SIG-M5 treated with dmso at 0.1 percent for 504 hours (cell line): ENCODE measurements at regions not wholly inside any gene's neighbourhood (a gene's known extent, or its start where the extent isn't known, plus 50 kb on each side); places are given as distances from the start of the nearest gene placed in this dataset.
"Not testable (repeated sequence)": the region's sequence is repeated elsewhere in the genome, so short reads cannot be mapped to it uniquely, and the experiment has no call there.

Experiments used
- DNase-seq: peaks from one replicate; lab custom pipeline; 2025; ENCODE audit not compliant: unreplicated experiment; lab: John Stamatoyannopoulos, UW

DNA sequence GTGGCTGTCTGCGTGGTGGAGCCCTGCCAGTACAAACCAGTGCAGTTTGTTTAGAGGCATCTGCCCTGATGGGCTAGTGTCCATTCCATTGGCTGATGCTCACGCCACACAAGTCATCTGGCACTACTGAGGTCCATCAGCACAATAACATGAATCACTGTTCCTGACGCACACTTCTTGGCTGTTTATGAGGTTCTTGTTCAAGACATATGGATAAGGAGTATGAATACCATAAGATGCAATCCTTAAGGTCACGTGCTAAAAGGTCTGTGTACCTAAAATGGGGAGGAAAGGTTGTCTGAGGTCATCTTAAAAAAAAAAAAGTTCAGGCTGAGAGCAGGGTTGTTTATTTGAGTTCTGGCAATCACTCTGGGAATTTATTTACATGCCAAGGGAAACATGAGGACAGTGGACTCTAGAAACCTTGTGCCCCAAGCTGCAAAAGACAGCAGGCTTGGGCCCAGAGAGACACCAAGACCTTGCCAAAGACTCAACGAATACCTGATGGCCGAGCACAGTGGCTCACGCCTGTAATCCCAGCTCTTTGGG lies 54.1 kb upstream of the SHLD1 start:
- no peak for DNase-seq

DNA sequence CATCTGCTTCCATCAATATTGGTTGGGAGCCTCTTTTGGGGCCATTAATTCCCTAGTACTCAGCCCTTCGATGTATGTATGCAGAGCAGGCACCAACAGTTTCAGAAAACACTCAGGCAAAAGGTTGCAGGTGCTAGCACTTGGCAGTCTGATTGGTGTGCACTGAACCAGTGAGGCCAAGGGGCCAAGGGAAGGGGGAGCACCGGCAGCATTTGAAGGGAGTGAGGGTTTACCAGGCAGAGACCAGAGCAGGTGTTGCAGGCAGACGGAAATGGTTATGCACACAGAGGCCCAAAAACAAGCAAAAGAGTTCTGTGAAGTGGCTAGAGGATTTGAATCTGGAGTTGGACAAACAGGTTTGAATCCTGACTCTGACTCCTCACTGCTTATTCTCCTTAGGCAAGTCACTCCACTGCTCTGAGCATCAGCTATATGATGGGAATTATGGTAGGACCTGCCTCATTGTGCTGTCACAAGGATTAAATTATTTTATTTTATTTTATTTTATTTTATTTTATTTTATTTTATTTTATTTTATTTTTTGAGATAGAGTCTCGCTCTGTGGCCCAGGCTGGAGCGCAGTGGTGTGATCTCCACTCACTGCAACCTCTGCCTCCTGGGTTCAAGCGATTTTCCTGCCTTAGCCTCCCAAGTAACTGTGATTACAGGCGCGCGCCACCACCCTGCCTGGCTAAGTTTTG lies 58.1 kb upstream of the SHLD1 start:
- DNase-seq = no peak

DNA sequence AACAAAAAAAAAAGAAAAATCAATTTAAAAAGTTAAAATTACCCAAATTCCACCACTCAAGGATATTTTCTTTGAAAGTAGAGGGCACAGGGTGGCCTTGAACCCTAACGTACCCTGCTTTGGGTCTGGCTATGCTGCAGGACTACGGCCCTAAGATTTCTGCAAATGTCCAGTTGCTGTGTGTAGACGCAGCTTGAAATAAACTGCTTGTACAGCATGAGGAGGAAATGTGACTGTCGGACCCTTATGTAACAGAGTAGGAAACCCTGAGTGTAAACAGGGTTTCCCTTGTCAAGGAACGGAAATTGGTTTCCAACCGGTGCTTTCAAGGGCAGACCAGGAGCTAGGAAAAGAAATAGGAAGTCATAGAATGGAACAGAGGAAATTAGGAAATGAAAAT lies 60.7 kb upstream of the SHLD1 start:
- no peak for DNase-seq

DNA sequence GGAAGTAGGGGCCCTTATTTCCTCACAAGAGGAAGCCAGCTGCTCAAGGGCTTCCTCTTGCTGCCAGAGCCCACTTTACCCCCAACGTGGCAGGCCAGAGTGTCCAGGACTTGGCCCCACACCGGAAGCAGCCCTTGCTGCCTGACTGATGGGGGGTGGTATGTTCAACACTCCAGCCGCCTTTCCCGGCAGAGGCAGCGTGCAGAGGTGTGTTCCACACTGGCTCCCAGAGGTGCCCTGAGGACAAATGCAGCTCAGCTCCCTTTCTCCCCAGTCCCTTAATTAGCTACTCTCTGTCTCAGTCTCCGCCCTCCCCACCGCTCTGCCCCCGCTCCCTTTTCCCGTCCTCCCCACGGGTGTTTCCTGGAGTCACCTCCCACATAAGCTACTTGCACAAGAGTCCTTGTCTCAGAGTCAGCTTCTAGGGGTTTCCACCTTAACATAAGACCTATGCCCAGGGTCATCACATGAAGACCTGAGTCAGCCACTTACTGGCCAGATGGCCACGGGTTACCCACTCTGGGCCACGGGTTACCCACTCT lies 61.7 kb upstream of the SHLD1 start:
- DNase-seq = no peak

DNA sequence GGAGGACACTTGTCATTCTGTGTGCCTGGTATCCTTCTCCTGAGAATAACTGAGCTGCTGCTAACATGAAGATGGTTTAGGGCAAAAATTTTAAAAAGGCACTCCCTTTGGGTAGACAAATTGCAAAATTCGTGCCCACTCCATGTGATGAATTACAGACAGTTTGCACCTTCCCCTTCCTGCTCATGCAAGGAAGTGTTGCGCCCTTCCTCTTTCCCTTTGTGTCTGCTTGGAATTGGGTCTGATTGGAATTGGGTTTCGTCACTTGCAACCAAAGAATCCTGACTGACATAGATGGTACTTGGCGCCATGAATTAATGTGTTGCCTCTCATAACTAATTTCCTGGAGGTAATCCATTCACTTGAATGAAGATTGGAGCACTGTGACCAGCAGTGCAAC lies 62.3 kb upstream of the SHLD1 start:
- DNase-seq = peak; percentile 48

DNA sequence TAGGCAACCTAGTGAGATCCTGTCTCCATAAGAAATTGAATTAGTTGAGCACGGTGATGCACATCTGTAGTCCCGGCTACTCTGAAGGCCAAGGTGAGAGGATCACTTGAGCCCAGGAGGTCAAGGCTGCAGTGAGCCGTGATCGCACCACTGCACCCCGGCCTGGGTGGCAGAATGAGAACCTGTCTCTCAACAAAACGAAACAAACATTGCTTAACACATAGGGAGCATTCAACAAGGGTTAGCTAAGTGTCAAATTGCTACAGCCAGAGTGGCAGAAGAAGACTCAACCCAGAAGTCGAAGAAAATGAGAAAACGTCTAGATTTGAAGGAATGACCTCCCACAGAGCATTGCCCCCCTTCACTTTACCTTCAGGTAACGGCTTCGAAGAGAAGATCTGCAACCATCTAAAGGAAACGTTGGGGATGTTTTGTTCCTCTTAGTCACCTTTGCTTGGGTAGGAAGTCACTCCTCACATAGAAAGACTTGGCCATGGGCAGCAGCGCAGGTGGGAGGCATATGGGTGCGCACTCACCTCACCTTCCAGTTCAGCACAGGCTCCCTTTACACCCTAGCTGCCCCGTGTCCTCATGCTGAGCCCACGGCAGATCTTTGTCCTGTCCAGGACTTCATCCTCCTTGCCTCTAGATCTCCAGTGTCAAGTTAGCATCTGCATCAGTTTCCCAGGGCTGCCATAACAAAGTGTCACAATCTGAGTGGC lies 63.7 kb upstream of the SHLD1 start:
- peak; percentile 31 for DNase-seq

DNA sequence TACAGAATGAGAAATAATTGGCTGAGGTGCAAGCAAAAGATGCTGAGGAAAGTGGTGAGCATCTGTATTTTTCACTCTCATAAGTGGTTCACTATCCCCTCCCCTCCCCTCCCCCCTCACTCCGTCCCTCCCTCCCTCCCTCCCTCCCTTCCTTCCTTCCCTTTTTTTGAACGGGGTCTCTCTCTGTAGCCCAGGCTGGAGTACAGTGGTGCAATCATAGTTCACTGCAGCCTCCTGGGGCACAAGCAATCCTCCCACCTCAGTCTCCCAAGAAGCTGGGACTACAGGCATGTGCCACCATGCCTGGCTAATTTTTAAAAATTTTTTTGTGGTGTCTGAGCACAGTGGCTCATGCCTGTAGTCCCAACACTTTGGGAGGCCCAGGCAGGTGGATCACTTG lies 67.6 kb upstream of the SHLD1 start:
- DNase-seq = peak; percentile 78

DNA sequence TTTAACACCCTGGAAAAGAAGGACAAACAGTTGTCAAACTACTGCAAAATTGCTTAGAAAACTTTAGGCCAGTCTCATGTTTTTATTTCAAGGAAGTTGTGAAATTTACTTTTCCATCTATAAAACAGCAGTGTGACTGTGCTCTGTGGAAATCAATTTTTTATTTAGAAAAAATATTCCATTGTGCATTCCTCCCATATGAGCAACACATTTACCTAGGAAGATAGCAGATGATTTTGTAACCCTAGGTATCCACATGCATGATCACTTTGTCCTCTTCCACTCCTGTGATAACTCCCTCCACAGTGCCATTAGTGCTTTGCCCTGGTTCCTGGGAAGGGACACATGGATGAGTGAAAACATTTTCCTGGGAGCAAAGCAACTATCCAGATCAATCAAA lies 69.4 kb upstream of the GPCPD1 start:
- DNase-seq = peak; percentile 52

DNA sequence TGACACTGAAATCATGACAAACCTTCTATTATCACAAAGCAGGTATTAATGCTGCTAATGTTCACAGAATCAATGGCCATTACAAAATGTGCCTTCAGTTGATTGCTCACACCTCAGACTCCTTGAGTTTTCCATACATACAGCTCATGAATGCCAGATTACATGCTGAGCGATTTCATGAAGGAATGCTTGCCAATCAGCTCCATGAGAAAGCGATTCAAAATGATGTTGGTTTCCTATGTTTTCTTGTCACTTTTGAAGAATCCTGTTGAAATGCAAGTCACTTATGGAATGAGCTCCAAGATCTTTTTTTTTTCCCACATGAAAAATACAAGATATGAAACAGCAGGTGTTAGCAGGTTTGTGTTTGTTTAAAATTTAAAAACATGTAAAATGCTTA lies 68.0 kb upstream of the GPCPD1 start:
- no peak for DNase-seq

DNA sequence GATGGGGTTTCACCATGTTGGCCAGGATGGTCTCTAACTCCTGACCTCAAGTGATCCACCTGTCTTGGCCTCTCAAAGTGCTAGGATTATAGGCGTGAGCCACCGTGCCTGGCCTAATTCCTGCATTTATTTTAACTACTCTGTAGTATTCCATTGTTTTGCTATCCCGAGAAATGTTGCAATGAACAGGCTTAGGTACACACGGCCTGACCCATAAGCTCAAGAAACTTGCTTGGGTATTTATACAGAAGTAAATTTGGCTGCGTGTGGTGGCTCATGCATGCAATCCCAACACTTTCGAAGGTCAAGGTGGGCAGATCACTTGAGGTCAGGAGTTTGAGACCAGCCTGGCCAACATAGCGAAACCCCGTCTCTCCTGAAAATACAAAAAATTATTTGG lies 67.1 kb upstream of the GPCPD1 start:
- DNase-seq = not testable (repeated sequence)

DNA sequence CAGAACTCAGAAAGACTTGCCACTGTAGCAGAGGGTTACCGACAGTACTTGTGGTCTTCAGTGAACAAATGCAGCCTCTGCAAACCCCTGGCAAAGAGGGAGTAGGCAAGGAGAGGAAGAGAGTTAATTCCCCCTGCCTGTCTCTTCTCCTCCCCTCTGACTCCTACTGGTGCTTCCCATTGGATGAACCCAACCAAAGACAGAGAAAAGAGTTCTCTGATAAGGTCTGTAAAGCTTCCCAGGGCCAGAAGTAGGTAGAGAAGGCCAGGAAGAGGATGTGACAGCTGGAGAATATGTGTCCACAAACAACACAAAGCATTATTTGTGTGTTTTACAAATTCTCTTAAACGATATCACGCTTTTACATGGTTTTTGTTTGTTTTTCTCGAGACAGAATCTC lies 66.6 kb upstream of the GPCPD1 start:
- no peak for DNase-seq

DNA sequence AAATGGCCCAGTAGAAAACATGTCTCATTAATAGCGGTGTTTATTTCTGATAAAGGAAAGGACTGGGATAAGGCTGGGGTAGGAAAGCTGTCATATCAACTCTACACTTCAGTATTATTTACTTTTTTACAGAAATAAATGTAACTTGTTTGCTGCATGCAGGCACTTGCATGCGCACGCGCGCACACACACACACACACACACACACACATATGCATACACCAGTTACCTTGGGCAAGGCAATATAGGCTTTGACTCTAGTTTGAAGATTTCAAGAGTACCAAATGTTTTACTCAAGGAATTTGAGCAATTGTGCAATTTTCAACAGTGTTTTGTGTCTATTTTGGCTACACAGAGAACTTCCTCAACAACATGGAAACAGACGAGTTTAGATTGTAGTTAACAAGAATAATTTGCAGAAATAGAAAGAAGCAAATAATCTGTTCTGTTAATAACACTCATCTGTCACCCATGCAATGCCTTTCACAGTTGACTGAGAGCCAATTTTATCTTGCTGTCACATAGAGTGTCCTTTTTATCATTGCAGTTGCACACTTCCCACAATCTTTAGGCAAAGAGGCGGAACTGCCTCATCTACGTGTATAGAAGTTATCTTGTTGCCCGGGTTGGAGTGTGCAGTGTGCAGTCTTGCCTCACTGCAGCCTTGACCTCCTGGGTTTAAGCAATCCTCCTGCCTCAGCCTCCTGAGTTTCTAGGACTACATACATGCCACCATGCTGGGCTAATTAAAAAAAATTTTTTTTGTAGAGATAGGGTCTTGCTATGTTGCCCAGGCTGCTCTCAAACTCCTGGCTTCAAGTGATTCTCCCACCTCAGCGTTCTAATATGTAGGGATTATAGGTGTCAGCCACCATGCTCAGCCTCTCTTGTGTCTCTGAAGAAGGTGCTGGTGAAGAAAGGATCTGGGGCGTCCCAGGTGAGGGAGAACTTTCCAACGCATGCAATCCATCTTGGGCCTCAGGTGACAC lies 64.6 kb upstream of the GPCPD1 start:
- peak; percentile 98 for DNase-seq

DNA sequence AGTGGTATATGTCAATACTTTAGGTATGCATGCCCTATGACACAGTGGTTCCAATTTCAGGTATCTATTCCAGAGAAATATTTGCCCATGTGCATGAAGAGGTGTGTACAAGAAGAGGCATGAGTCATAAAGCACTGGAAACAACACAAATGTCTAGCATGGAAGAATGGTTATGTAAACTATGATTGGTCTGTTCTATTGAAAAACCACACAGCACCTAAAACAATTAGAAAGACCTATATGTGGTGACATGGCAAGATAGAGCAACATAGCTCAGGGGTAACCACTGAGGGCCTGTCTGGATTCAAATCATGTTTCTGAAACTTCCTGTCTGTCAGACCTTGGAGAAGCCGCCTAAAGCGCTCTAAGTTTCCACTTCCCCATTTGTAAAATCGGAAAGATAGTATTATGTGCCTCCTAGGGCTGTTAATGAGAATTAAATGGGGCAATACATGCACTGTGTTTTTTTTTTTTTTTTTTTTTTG lies 63.4 kb upstream of the GPCPD1 start:
- peak; percentile 99 for DNase-seq

DNA sequence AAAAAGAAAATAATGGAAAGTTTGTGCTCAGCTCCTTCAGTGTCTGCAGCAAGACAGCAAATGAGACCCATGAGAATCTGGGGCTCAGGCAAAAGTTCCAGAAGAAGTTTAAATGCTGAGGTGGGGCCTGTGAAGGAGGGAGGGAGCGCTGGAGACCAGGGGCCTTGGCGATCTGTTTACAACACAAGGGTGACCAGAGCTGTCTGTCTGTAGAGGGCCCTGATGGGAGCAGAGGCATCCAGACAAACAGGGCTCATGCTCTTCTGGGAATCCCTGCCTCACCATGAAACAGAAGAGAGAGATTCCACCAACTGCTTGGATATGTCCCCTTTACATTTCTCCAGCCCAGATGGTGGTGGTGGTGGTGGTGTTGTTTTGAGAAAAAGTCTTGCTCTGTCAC lies 60.1 kb upstream of the GPCPD1 start:
- DNase-seq = no peak

DNA sequence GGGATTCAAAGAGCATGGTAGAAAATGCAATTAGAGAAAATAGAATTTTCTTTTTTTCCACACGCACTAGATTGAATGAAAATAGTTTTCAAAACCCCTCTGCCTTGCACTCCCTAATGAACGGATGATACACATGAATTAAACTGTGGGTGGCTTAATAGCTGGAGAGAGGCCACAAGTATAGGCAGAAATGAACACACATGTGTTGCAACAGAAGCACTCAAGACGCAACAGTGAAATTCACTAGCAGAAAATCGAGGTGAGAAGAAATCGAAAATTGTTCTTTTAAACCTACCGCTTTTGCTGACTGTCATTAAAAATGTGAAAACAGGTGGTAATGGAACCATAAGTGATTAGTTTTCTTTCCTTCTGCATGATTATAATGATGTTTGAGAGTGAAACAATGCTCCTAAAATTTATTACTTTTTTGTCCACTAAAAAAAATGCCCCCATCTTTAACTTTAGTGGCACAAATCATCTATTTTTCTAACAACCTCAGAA lies 59.3 kb upstream of the GPCPD1 start:
- DNase-seq = peak; percentile 63

DNA sequence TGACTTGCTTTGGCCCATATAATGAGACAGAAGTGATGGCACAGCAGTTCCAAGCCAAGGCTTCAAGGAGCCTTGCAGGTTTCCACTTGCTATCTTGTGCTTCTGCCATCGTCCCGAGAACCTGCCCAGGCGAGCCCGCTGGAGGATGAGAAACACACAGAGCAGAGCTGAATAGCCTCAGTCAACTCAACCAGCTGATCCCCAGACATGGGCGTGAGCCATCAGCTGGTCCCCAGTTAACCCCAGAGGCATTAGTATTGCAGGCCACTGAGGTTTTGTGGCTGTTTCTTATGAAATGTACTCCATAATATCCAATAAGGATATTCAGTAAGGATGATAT lies 57.7 kb upstream of the GPCPD1 start:
- DNase-seq = no peak

DNA sequence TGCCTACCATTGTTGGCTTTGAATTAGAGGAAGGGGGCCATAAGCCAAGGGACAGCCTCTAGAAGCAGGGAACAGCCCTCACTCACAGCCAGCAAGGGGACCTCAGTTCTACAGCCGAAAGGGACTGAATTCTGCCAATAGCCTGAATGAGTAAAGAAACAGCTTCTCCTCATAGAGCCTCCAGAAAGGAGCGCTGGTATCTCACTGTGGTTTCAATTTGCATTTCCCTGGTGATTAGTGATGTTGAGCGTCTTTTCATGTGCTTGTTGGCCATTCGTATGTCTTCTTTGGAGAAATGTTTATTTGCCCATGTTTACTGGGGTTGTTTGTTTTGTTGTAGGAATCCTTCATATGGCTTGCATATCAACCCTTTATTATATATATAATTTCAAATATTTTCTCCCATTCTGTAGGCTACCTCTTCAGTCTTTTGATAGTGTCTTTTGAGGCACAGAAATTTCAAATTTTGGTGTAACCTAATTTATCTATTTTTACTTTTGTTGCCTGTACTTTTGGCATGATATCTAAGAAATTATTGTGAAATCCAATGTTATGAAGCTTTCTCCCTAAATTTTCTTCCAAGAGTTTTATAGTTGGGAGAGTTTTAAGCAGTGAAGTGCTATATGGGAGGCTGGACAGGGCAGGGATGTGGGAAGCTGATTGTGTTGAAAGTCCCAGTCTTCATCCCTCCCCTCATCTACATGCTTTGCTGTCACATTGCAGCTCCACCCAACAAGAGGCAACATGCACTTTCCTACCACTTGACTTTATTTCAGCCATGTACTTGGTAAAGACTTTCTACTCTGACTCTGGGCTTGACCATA lies 57.1 kb upstream of the GPCPD1 start:
- DNase-seq = no peak

DNA sequence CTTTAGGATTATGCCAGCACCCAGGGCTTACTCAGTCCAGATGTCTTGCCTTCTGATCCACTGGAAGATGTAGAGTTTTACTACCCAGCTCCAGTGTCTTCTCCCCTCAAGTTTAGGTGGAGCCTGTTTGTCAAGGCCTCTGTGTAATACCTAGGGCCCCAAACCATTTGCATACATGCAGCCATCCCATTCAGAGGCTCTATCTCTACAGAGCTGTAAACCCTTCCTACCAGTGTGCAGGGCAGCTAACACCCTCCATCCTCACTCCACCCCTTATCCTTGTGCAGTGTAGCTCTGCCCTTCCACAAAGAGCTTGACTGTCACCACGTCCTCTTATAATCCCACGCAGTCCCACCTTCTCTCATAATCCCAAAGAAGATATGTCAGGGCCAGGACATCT lies 54.6 kb upstream of the GPCPD1 start:
- no peak for DNase-seq

DNA sequence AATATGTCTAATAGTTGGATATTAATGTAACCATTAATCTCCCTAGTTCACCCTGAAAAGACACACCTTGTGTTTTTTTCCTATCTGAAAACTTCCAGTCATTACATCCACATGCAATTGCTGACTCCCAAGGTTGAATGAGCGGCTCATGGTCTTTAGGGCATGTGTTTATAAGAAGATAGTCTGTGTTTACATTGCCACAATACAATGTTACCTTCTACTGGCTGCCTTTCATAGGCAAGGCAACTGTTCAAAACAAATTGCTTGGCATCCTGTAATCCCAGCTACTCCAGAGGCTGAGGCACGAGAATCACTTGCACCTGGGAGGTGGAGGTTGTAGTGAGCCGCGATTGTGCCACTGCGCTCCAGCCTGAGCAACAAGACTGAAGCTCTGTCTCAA lies 52.6 kb upstream of the GPCPD1 start:
- no peak for DNase-seq

DNA sequence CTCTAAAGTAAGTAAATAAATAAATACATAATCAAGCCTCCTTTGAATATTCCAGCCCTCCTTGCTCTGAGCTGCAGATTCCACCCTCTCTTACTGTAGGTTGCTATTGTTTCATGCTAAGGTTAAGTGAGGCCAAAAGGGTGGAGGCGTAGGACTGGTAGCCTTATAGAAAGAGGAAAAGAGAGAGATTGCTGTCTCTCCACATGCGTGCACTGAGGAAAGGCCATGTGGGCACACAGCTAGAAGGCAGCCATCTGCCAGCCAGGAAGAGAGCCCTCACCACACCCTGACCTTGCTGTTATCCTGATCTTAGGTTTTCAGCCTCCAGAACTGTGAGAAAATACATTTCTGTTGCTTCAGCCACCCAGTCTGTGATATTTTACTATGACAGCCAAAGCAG lies 52.0 kb upstream of the GPCPD1 start:
- no peak for DNase-seq
